Stomach (tissue), 4 donors: ENCODE measurements at regions not wholly inside any gene's neighbourhood (a gene's known extent, or its start where the extent isn't known, plus 50 kb on each side); places are given as distances from the start of the nearest gene placed in this dataset.

Experiments
- POLR2A ChIP-seq, 4 donors: fragments of 450-650 bp; IDR thresholded peaks; one replicate each; pipeline ENCODE4 v1.6.1; 2016; ENCODE audit warnings: antibody characterized with exemption in 4 of 4, control low read depth in 2 of 4, mild to moderate bottlenecking in 1 of 4, moderate library complexity in 1 of 4
- TF ChIP-seq, protein P1 (sequence below), 7 experiments: fragments of 450-650 bp in 4 of 7; fragments of 200-600 bp in 3 of 7; sonication (generic) in 3 of 7; IDR thresholded peaks; one replicate each; pipeline ENCODE4 v1.5.1; 2016 to 2019; ENCODE audit warnings: antibody characterized with exemption in 7 of 7, control low read depth in 2 of 7, mild to moderate bottlenecking in 1 of 7

DNA sequence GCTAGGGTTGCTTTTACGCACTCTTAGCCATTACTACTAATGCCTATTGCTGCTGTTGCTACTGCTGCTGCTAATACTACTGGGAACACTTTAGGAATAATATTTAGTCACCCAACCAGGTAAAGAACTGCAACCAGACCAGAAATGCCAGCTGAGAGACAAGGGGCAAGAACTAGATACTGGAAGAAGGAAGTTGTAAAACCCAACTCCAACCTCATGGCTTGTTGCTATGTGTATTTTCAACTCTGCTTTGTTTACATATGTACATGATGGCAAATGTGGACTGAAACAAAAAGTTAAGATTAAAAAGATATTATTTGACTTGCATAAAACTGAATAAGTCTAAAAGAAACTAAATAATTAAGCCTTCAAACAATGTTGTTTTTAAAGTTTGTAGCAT, 177.7 kb downstream of the GNAT3 start:
- TF ChIP-seq POLR2A (IDR thresholded peaks at IDR 0.05) = no peak
- TF ChIP-seq, protein P1, sequence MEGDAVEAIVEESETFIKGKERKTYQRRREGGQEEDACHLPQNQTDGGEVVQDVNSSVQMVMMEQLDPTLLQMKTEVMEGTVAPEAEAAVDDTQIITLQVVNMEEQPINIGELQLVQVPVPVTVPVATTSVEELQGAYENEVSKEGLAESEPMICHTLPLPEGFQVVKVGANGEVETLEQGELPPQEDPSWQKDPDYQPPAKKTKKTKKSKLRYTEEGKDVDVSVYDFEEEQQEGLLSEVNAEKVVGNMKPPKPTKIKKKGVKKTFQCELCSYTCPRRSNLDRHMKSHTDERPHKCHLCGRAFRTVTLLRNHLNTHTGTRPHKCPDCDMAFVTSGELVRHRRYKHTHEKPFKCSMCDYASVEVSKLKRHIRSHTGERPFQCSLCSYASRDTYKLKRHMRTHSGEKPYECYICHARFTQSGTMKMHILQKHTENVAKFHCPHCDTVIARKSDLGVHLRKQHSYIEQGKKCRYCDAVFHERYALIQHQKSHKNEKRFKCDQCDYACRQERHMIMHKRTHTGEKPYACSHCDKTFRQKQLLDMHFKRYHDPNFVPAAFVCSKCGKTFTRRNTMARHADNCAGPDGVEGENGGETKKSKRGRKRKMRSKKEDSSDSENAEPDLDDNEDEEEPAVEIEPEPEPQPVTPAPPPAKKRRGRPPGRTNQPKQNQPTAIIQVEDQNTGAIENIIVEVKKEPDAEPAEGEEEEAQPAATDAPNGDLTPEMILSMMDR (IDR thresholded peaks at IDR 0.05) = no peak
